ENCODE measurements at regions not wholly inside any gene's neighbourhood (a gene's known extent, or its start where the extent isn't known, plus 50 kb on each side); places are given as distances from the start of the nearest gene placed in this dataset.

DNA sequence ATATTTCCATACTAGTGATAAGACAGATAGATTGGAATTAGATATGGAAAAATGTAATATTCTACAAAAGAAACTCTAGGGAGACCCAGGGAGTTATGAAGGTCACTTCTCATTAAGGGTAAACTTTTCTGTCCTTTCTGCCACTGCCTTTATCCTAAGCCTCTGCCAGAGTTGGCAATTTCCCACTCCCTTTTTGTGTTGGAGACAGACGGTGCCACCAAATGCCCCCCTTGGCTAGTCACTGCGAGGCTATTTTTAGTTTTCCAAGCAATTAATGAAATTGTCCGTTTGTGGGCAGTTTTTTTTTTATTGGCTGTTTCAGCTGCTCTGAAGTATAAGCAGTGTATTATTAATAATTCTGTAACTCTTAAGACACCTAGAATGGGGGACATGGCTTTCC is 67.6 kb upstream of the TENM4 start:
- intact Hi-C loops (cut with DNase I, micrococcal nuclease) = no loop called here

DNA sequence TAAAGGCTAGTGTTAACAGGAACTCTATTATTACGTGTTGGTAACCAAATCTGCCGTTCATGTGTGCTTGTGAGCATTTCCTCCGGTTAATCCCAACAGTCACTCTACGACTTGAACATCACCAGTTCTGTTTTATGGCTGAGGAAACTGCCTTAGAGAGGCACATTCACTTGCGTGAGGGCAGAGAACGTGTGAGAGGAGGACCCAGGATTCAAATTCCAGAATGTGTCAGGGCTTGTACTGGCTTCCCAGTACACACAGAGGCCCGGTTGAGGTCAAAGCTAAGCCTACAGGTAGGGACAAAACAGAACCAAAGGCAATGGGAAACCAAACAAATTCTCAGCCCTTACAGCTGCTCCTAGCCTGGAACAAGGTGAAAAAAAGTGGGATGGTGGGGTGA is 66.9 kb upstream of the TENM4 start:
- ATAC-seq (ENCODE audit: poor library complexity) (no peak), DNase-seq (no peak)
- TF ChIP-seq, protein P1, sequence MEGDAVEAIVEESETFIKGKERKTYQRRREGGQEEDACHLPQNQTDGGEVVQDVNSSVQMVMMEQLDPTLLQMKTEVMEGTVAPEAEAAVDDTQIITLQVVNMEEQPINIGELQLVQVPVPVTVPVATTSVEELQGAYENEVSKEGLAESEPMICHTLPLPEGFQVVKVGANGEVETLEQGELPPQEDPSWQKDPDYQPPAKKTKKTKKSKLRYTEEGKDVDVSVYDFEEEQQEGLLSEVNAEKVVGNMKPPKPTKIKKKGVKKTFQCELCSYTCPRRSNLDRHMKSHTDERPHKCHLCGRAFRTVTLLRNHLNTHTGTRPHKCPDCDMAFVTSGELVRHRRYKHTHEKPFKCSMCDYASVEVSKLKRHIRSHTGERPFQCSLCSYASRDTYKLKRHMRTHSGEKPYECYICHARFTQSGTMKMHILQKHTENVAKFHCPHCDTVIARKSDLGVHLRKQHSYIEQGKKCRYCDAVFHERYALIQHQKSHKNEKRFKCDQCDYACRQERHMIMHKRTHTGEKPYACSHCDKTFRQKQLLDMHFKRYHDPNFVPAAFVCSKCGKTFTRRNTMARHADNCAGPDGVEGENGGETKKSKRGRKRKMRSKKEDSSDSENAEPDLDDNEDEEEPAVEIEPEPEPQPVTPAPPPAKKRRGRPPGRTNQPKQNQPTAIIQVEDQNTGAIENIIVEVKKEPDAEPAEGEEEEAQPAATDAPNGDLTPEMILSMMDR (IDR thresholded peaks at IDR 0.05) = no peak
- Mint-ChIP-seq H3K27ac (no peak overlapping the region), H3K27me3 (peaks cover 4% of the 10 kb centered on the region), H3K4me1 (ENCODE audit: low read depth) (no peaks in the 10 kb centered on the region), H3K4me3 (no peak overlapping the region), H3K9me3 (peaks cover 3% of the 10 kb centered on the region), H3K36me3 (ENCODE audit: low read depth) (no peaks in the 10 kb centered on the region)
- H3K4me3 ChIP-seq (ENCODE audit: low read length) = no peak overlapping the region
- no peak overlapping the region for H3K27ac ChIP-seq (ENCODE audit: low read depth in 1 of 2, low read length in 2 of 2)
- ChIA-PET POLR2A (no interaction called here), CTCF (no interaction called here)
- H3K27me3 ChIP-seq (ENCODE audit: control insufficient read depth in 1 of 2, insufficient read depth in 2 of 2, low read length in 2 of 2) = peaks cover 0 to 5% of the 10 kb centered on the region in 2 experiments
- intact Hi-C loops (cut with DNase I, micrococcal nuclease) = no loop called here
- peaks cover 0 to 11% of the 10 kb centered on the region in 2 experiments for H3K9me3 ChIP-seq (ENCODE audit: control insufficient read depth in 1 of 2, insufficient read depth in 1 of 2, low read length in 2 of 2)
- no peaks in the 10 kb centered on the region for H3K36me3 ChIP-seq (ENCODE audit: insufficient read depth, low read length)
- no peaks in the 10 kb centered on the region for H3K4me1 ChIP-seq (ENCODE audit: insufficient read depth, low read length)

More for the DNA sequence above, 67.6 kb upstream of the TENM4 start:
- no peak overlapping the region for H3K27ac ChIP-seq (ENCODE audit: low read depth in 1 of 2, low read length in 2 of 2)
- H3K4me1 ChIP-seq (ENCODE audit: insufficient read depth, low read length) = no peaks in the 10 kb centered on the region
- Mint-ChIP-seq H3K4me3 (no peak overlapping the region), H3K27ac (no peak overlapping the region), H3K36me3 (ENCODE audit: low read depth) (no peaks in the 10 kb centered on the region), H3K9me3 (peaks cover 3% of the 10 kb centered on the region), H3K4me1 (ENCODE audit: low read depth) (no peaks in the 10 kb centered on the region), H3K27me3 (peaks cover 4% of the 10 kb centered on the region)
- peaks cover 0 to 5% of the 10 kb centered on the region in 2 experiments for H3K27me3 ChIP-seq (ENCODE audit: control insufficient read depth in 1 of 2, insufficient read depth in 2 of 2, low read length in 2 of 2)
- no peak for ATAC-seq (ENCODE audit: poor library complexity)
- CTCF ChIA-PET = no interaction called here
- peaks cover 0 to 7% of the 10 kb centered on the region in 2 experiments for H3K9me3 ChIP-seq (ENCODE audit: control insufficient read depth in 1 of 2, insufficient read depth in 1 of 2, low read length in 2 of 2)
- no peak for DNase-seq
- TF ChIP-seq, protein P1 (IDR thresholded peaks at IDR 0.05) = no peak
- no peak overlapping the region for H3K4me3 ChIP-seq (ENCODE audit: low read length)
- POLR2A ChIA-PET = no interaction called here
- H3K36me3 ChIP-seq (ENCODE audit: insufficient read depth, low read length) = no peaks in the 10 kb centered on the region

DNA sequence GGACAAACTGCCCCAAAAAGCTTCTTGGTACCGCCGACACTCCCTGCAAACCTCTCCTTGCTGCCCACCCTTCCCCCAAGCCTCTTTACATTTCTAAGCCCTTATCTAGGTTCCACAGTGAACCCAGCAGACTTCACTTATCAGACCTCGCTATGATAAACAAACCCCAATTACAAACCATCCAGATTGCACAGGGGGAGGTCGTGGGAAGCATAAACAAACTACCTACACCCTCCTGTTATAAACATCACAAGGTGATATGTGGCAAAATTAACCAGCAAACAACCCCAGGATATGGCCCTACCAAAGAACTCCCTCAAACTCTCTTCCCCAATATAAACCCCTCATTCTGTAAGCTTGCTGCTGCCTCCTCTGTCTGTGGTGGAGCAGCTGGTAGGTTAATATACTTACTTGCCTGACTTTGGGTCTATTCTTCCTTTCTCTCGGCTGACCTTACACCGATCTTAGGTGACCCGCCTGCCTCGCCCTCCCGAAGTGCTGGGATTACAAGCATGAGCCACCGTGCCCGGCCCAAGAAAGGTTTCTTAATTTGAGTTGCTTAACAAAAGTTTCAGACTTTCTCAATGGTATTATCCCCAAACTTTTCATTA is 66.0 kb upstream of the TENM4 start:
- Mint-ChIP-seq H3K4me1 (ENCODE audit: low read depth) (no peaks in the 10 kb centered on the region), H3K27ac (no peak overlapping the region), H3K27me3 (peaks cover 7% of the 10 kb centered on the region), H3K4me3 (no peak overlapping the region), H3K36me3 (ENCODE audit: low read depth) (no peaks in the 10 kb centered on the region), H3K9me3 (peaks cover 6% of the 10 kb centered on the region)
- Histone ChIP-seq H3K4me1 (ENCODE audit: insufficient read depth, low read length) (no peaks in the 10 kb centered on the region), H3K9me3 (ENCODE audit: control insufficient read depth in 1 of 2, insufficient read depth in 1 of 2, low read length in 2 of 2) (peaks cover 0 to 11% of the 10 kb centered on the region in 2 experiments), H3K27me3 (ENCODE audit: control insufficient read depth in 1 of 2, insufficient read depth in 2 of 2, low read length in 2 of 2) (peaks cover 0 to 5% of the 10 kb centered on the region in 2 experiments), H3K27ac (ENCODE audit: low read depth in 1 of 2, low read length in 2 of 2) (no peak overlapping the region), H3K4me3 (ENCODE audit: low read length) (no peak overlapping the region), H3K36me3 (ENCODE audit: insufficient read depth, low read length) (no peaks in the 10 kb centered on the region)
- ATAC-seq (ENCODE audit: poor library complexity) (no peak), DNase-seq (no peak)
- intact Hi-C loops (cut with DNase I, micrococcal nuclease) = no loop called here
- CTCF ChIA-PET = no interaction called here
- TF ChIP-seq, protein P1 (IDR thresholded peaks at IDR 0.05) = no peak
- POLR2A ChIA-PET = no interaction called here

Data from CD4-positive, alpha-beta T cell (primary cell).